ENCODE measurements at regions not wholly inside any gene's neighbourhood (a gene's known extent, or its start where the extent isn't known, plus 50 kb on each side); places are given as distances from the start of the nearest gene placed in this dataset.

GRCh38 chr18:56176751-56177150 is 461.6 kb downstream of the TXNL1 start:
- TF ChIP-seq, protein P1, sequence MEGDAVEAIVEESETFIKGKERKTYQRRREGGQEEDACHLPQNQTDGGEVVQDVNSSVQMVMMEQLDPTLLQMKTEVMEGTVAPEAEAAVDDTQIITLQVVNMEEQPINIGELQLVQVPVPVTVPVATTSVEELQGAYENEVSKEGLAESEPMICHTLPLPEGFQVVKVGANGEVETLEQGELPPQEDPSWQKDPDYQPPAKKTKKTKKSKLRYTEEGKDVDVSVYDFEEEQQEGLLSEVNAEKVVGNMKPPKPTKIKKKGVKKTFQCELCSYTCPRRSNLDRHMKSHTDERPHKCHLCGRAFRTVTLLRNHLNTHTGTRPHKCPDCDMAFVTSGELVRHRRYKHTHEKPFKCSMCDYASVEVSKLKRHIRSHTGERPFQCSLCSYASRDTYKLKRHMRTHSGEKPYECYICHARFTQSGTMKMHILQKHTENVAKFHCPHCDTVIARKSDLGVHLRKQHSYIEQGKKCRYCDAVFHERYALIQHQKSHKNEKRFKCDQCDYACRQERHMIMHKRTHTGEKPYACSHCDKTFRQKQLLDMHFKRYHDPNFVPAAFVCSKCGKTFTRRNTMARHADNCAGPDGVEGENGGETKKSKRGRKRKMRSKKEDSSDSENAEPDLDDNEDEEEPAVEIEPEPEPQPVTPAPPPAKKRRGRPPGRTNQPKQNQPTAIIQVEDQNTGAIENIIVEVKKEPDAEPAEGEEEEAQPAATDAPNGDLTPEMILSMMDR (conservative IDR thresholded peaks at IDR 0.05 in 1 of 2, IDR thresholded peaks at IDR 0.05 in 1 of 2; ENCODE audit: low read depth in 1 of 2, low read length in 2 of 2) = no peak
- TF ChIP-seq EZH2 (IDR thresholded peaks at IDR 0.05; ENCODE audit: low read length, missing control alignments) = no peak

All from fibroblast of lung (primary cell).